Ovary (tissue), 3 donors: ENCODE measurements at regions not wholly inside any gene's neighbourhood (a gene's known extent, or its start where the extent isn't known, plus 50 kb on each side); places are given as distances from the start of the nearest gene placed in this dataset.

Experiments
- EP300 ChIP-seq: sonication (generic); formaldehyde crosslinking; IDR thresholded peaks from one replicate; pipeline ENCODE4 v1.6.1; 2017; ENCODE audit warnings: antibody characterized with exemption
- POLR2A ChIP-seq: fragments of 450-650 bp; IDR thresholded peaks from one replicate; pipeline ENCODE4 v1.6.1; 2017; ENCODE audit warnings: antibody characterized with exemption, mild to moderate bottlenecking, moderate library complexity
- TF ChIP-seq, protein P1 (sequence below), 3 donors: fragments of 450-650 bp in 2 of 3; fragments of 200-600 bp in 1 of 3; IDR thresholded peaks; one replicate each; pipeline versions ENCODE4 v1.5.1 to v1.8.0; 2016 to 2022; ENCODE audit warnings: antibody characterized with exemption in 3 of 3, mild to moderate bottlenecking in 1 of 3
- donor health status: DM: no; HTN: no; CAD: no.

DNA sequence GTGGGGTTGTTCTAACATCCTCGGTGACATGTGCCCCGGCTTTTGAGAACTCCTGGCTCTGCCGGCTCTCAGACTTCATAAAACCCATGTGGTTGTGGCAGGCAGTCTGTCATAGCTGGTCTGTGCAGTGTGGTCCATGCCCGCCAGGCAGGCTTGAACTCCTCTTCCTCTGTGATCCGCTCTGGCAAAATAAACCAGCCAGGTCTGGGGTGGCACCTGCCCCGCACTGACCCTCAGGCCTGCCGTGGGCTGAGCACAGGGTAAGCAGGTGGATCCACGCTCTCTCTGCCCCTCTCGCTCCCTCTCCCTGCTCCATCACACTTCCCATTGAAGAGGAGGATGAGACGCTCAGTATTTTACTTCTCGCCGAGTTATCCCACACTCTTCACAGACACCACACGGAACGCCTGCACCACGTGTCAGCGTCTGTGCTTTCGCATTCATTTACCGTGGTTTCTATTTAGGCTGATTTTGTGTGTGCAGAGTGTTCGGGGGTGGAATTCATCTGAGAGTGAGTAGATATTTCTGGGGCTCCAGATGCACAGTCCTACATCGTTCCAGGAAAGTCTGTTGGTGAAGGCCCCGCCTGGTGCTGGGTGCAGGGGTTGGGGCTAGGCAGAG, 56.4 kb downstream of the RTP5 start:
- TF ChIP-seq, protein P1, sequence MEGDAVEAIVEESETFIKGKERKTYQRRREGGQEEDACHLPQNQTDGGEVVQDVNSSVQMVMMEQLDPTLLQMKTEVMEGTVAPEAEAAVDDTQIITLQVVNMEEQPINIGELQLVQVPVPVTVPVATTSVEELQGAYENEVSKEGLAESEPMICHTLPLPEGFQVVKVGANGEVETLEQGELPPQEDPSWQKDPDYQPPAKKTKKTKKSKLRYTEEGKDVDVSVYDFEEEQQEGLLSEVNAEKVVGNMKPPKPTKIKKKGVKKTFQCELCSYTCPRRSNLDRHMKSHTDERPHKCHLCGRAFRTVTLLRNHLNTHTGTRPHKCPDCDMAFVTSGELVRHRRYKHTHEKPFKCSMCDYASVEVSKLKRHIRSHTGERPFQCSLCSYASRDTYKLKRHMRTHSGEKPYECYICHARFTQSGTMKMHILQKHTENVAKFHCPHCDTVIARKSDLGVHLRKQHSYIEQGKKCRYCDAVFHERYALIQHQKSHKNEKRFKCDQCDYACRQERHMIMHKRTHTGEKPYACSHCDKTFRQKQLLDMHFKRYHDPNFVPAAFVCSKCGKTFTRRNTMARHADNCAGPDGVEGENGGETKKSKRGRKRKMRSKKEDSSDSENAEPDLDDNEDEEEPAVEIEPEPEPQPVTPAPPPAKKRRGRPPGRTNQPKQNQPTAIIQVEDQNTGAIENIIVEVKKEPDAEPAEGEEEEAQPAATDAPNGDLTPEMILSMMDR (IDR thresholded peaks at IDR 0.05), result no peak
- TF ChIP-seq POLR2A, result no peak
- no peak for TF ChIP-seq EP300
